Colonic mucosa (tissue), 4 donors: ENCODE measurements at regions not wholly inside any gene's neighbourhood (a gene's known extent, or its start where the extent isn't known, plus 50 kb on each side); places are given as distances from the start of the nearest gene placed in this dataset.

Source experiments
- DNase-seq: peaks from one replicate; pipeline ENCODE4 v3.0.0-alpha.2; 2020
- H3K27ac ChIP-seq: fragments of 200-600 bp; one replicate; pipeline ENCODE4 v1.8.0; 2021
- H3K27me3 ChIP-seq: fragments of 200-600 bp; one replicate; pipeline ENCODE4 v1.8.0; 2021
- H3K36me3 ChIP-seq: fragments of 200-600 bp; one replicate; pipeline ENCODE4 v1.8.0; 2021
- H3K4me1 ChIP-seq: fragments of 200-600 bp; one replicate; pipeline ENCODE4 v1.8.0; 2021; ENCODE audit warnings: mild to moderate bottlenecking
- H3K4me3 ChIP-seq: fragments of 200-600 bp; one replicate; pipeline ENCODE4 v1.8.0; 2021
- H3K9ac ChIP-seq, 2 donors: one replicate each; pipeline ENCODE4 v1.7.0; 2013; ENCODE audit warnings: control low read depth in 2 of 2, low read depth in 2 of 2, low read length in 2 of 2
- H3K9me3 ChIP-seq: fragments of 200-600 bp; one replicate; pipeline ENCODE4 v1.8.0; 2021
- CTCF ChIP-seq: fragments of 200-600 bp; IDR thresholded peaks from one replicate; pipeline ENCODE4 v1.8.0; 2022; ENCODE audit warnings: antibody characterized with exemption, mild to moderate bottlenecking
- intact Hi-C: fragments of 100-400 bp; cut with DNase I; formaldehyde crosslinking; loops from one replicate; pipeline ENCODE4 v1.14.1; 2022
- donor health status: healthy.
- donor health status: DM: no; HTN: no; CAD: no.
- donor health status: DM: no; HTN: no; CAD: no.

DNA sequence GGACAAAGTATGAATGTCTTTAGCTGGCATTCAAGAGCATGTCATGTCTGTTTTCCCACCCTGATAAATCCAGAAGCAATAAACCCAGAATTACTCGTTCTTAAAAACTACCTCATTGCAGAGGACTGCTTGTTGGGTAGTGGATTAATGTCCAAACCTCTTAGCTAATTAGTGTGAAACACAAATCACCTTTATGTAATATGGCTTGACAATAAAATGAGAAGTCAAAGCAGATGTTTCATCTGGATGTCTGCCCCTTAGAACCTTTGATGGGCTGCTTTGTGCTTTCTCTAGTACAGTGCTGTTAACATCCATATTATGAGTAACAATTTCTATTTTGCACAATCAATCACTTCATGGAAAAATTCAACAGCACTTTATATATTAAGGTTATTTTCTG is 149.1 kb upstream of the TUT7 start:
- no peak for TF ChIP-seq CTCF
- Histone ChIP-seq H3K27ac (no peak overlapping the region), H3K36me3 (no peaks in the 10 kb centered on the region), H3K9me3 (no peaks in the 10 kb centered on the region), H3K9ac (no peak overlapping the region), H3K4me1 (no peaks in the 10 kb centered on the region), H3K27me3 (no peaks in the 10 kb centered on the region), H3K4me3 (no peak overlapping the region)
- DNase-seq = no peak
- intact Hi-C loops = no loop called here

- DNase-seq = no peak
- intact Hi-C loops = no loop called here
- no peak overlapping the region for H3K27ac ChIP-seq
- H3K9ac ChIP-seq = no peak overlapping the region
- H3K4me3 ChIP-seq = no peak overlapping the region
- H3K27me3 ChIP-seq = no peaks in the 10 kb centered on the region
- TF ChIP-seq CTCF = no peak
- no peaks in the 10 kb centered on the region for H3K4me1 ChIP-seq
- no peaks in the 10 kb centered on the region for H3K9me3 ChIP-seq
- H3K36me3 ChIP-seq = no peaks in the 10 kb centered on the region
These were observed 146.6 kb upstream of the TUT7 start for GRCh38 chr9:86500667-86501435.

DNA sequence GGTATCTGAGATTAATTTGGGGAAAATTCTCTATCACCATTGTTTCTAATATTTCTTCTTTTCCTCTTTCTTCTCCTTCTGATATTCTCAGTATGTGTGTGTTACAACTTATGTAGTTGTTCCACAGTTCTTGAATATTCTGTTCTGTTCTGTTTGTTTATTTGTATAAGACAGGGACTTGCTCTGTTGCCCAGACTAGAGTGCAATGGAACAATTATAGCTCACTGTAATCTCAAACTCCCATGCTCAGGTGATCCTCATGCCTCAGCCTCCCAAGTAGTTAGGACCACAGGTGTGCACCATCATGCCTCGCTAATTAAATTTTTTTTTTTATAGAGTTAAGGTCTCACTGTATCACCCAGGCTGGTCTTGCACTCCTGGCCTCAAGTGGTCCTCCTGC is 145.8 kb upstream of the TUT7 start:
- no peak overlapping the region for H3K4me3 ChIP-seq
- no peak for TF ChIP-seq CTCF
- no peaks in the 10 kb centered on the region for H3K36me3 ChIP-seq
- H3K27me3 ChIP-seq = no peaks in the 10 kb centered on the region
- intact Hi-C loops = no loop called here
- no peak overlapping the region for H3K27ac ChIP-seq
- no peaks in the 10 kb centered on the region for H3K4me1 ChIP-seq
- no peaks in the 10 kb centered on the region for H3K9me3 ChIP-seq
- DNase-seq = no peak
- no peak overlapping the region for H3K9ac ChIP-seq

DNA sequence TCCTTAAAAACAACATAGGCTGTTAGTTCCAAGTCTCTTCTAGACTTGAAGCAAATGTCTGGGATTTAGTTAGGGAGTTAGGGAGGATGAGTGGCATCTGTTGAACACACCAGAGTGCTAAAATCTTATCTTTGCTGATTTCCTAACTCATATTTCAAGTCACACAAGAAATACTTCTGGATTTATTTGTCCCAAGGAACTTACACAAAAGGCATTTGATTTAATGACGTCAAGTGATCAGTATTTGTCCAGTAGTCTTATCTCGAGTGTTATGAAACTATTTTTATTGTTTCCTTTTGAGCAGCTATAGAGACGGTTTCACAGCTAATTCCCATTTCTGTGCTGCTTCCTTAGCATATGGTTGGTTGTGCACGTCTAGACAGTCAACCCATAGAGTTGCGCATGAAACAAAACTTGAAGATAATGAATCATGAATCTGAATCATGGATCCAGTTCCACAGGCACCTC is 140.5 kb upstream of the TUT7 start:
- H3K36me3 ChIP-seq = no peaks in the 10 kb centered on the region
- no peak overlapping the region for H3K9ac ChIP-seq
- no peak for TF ChIP-seq CTCF
- no peaks in the 10 kb centered on the region for H3K27me3 ChIP-seq
- intact Hi-C loops = no loop called here
- DNase-seq = no peak
- no peaks in the 10 kb centered on the region for H3K9me3 ChIP-seq
- H3K4me1 ChIP-seq = no peaks in the 10 kb centered on the region
- no peak overlapping the region for H3K27ac ChIP-seq
- no peak overlapping the region for H3K4me3 ChIP-seq

GRCh38 chr9:86491468-86492266 is 137.5 kb upstream of the TUT7 start:
- Histone ChIP-seq H3K27me3 (no peaks in the 10 kb centered on the region), H3K36me3 (no peaks in the 10 kb centered on the region), H3K27ac (no peak overlapping the region), H3K4me1 (no peaks in the 10 kb centered on the region), H3K9ac (no peak overlapping the region), H3K9me3 (no peaks in the 10 kb centered on the region), H3K4me3 (no peak overlapping the region)
- intact Hi-C loops = no loop called here
- no peak for TF ChIP-seq CTCF
- DNase-seq = no peak
